LHCN-M2 (cell line): ENCODE measurements at regions not wholly inside any gene's neighbourhood (a gene's known extent, or its start where the extent isn't known, plus 50 kb on each side); places are given as distances from the start of the nearest gene placed in this dataset.
"Not testable (repeated sequence)": the region's sequence is repeated elsewhere in the genome, so short reads cannot be mapped to it uniquely, and the experiment has no call there.

Experiments used
- DNase-seq: peaks from one replicate; pipeline ENCODE4 v3.0.0-alpha.2; 2012; ENCODE audit warnings: low read depth

DNA sequence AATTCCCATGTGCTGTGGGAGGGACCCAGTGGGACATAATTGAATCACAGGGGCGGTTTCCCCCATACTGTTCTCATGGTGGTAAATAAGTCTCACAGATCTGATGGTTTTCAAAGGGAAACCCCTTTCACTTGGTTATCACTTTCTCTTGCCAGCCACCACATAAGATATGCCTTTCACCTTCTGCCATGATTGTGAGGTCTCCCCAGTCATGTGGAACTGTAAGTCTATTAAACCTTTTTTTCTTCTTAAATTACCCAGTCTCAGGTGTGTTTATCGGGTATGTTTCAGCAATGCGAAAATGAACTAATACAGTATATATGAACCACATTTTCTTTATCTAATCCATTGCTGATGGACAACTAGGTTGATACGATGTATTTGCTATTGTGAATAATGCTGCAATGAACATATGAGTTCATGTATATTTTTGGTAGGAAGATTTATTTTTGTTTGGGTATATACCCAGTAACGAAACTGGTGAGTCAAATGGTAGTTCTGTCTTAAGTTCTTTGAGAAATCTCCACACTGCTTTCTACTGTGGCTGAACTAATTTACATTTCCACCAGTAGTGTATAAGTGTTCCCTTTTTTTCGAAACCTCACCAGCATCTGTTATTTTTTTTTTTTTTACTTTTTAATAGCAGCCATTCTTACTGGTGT lies 70.0 kb upstream of the HGF start:
- DNase-seq: no peak

DNA sequence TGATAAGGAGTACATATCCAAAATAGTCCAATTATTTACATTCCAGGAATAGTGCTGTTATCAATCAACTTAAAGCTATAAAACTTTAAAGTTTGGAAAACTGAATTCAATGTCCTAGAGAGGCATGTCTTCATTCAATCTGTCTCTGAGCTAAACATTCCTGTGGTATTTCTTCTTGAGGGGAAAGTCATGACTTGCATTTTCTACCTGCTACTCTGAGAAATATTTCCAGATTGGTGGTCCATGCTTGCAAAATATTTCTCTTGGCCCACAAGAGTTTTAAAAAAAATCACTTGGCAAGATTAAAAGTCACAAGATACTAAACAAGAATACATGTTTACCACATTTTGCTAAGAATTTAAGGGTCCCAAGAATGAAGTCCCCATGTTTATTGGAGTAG lies 63.6 kb upstream of the HGF start:
- peak; percentile 37 for DNase-seq

- no peak for DNase-seq
These were observed 62.0 kb upstream of the HGF start for GRCh38 chr7:81831883-81832282.

DNA sequence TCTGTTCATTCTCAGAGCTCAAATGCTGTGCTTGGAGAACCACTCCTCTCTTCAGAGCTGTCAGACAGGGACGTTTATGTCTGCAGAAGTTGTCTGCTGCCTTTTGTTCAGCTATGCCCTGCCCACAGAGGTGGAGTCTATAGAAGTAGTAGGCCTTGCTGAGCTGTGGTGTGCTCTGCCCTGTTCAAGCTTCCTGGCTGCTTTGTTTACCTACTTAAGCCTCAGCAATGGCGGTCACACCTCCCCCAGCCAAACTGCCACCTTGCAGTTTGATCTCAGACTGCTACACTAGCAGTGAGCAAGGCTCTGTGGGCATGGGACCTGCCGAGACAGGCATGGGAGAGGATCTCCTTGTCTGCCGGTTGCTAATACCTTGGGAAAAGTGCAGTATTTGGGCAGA lies 59.7 kb upstream of the HGF start:
- not testable (repeated sequence) for DNase-seq

DNA sequence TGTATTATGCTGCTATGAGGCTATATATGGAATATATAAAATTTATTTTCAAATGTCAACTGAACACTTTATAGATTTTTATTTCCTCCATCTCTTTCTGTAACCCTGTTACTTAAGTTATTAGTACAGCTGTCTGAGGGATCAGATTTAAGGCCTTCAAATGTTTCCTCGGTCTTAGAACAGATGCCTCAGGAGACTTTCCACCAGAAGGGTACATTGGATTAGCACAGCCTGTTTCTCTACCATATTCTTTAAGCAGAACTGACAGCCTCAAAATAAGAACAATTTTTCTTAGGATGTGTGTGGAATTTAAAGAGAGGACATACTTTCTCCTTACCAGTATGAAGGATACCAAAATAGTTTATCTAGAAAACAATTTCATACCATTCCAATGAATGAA lies 53.0 kb upstream of the HGF start:
- peak; percentile 83 for DNase-seq

- peak; percentile 18 for DNase-seq
These were observed 50.0 kb upstream of the HGF start for GRCh38 chr7:81819861-81820260.
